NCI-H524 treated with DMSO at 0.1 percent for 48 hours (cell line): ENCODE measurements at regions not wholly inside any gene's neighbourhood (a gene's known extent, or its start where the extent isn't known, plus 50 kb on each side); places are given as distances from the start of the nearest gene placed in this dataset.
"Not testable (repeated sequence)": the region's sequence is repeated elsewhere in the genome, so short reads cannot be mapped to it uniquely, and the experiment has no call there.

Experiments
- DNase-seq: peaks from one replicate; lab custom pipeline; 2025; lab: John Stamatoyannopoulos, UW

DNA sequence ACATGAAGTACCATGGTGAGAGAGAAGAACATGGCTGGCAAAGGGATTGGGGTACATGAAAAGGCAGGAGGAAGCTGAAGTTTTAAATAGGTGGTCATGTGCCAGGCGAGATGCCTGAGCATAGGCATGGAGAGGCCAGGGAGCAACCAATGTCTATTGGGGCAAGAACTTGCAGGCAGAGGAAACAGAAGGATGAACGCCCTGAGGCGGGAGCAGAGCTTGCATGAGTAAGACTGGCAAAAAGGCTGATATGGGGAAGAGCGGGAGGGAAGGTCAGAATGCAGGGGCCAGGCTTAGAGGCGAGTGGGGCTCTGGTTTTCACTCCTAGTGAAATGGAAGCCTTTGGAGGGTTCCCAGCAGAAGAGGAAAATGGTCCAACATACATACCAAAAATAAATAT lies 52.5 kb upstream of the VSTM5 start:
- no peak for DNase-seq

DNA sequence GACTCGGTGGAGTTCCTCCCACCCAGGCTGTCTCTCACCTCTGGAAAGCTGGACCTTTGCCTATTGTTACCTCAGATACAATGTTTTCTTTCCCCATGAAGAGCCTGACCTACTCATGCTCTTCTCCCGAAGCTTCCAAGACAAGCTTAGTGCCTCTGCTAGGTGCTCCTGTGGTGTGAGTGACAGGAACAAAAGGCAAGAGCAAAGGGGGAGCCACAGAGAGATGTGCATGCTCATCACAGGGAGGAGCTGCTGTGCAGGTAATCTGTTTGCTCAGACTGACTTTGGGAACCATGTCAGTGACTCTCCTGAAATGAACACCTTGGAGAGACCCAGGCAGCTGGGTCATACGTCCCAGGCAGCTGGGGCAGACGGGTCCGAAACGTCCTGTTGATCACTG lies 53.6 kb upstream of the VSTM5 start:
- DNase-seq: no peak

DNA sequence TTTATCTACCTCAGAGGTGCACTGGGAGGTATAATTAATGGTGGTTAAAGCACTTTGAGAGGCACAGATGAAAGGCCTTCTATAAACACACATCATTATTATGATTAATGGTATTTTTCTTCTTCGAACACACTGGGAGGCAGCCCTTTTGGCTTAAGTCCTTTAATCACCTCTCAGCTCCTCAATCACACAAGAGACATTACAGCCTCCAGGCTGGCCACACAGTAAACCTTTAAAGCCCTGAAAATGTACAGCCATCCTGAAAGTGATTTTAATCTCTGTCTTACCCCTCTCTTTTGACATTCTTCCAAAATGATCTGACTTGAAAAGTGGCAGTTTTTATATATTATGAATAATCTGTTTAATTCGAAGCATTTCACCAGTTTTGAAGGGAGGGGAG lies 54.3 kb upstream of the VSTM5 start:
- DNase-seq: no peak

- no peak for DNase-seq
These were observed 55.0 kb upstream of the VSTM5 start for GRCh38 chr11:93905384-93905783.

GRCh38 chr11:93906486-93906885 lies 56.1 kb upstream of the VSTM5 start:
- no peak for DNase-seq

- no peak for DNase-seq
These were observed 57.5 kb upstream of the VSTM5 start for GRCh38 chr11:93907901-93908300.

DNA sequence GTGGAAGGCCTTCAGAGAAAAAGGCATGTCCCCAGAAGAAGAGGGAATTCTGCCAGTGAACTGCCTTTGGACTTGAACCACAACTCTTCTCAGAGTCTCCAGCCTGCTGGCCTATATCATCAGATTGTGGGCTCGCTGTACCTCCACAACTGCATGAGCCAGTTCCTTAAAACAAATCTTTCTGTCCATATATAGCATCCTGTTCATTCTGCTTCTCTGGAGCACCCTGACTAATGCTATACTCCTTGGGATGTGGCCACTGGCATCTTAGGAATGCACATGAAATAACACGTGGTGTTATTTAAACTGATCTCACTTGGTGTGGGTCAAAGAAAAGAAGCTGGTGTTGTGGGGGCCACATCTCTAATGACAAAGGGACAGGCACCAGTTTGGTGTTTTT lies 58.3 kb upstream of the VSTM5 start:
- no peak for DNase-seq

GRCh38 chr11:93917673-93918072 lies 67.3 kb upstream of the VSTM5 start:
- no peak for DNase-seq

- DNase-seq: peak; percentile 44
These were observed 71.5 kb upstream of the VSTM5 start for GRCh38 chr11:93921695-93922468.

GRCh38 chr11:93922830-93923229 lies 72.4 kb upstream of the VSTM5 start:
- DNase-seq: no peak

DNA sequence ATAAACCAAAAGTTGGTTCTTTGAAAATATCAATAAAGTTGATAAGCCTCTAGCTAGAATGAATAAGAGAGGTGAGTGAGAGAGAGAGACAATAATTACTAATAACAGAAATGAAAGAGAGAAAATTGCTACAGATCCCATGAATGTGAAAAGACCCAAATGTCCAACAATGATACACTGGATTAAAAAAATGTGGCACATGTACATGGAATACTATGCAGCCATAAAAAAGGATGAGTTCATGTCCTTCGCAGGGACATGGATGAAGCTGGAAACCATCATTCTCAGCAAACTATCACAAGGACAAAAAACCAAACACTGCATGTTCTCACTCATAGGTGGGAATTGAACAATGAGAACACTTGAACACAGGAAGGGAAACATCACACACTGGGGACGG lies 75.7 kb upstream of the VSTM5 start:
- DNase-seq: not testable (repeated sequence)

- no peak for DNase-seq
These were observed 79.0 kb upstream of the VSTM5 start for GRCh38 chr11:93929407-93929806.

- no peak for DNase-seq
These were observed 82.8 kb upstream of the VSTM5 start for GRCh38 chr11:93933230-93933629.

GRCh38 chr11:93935826-93936225 lies 85.3 kb upstream of the HEPHL1 start:
- no peak for DNase-seq

- DNase-seq: no peak
These were observed 84.7 kb upstream of the HEPHL1 start for GRCh38 chr11:93936460-93936859.

GRCh38 chr11:93939084-93939760 lies 81.9 kb upstream of the HEPHL1 start:
- DNase-seq: no peak

GRCh38 chr11:93940395-93940794 lies 80.8 kb upstream of the HEPHL1 start:
- no peak for DNase-seq

- DNase-seq: no peak
These were observed 79.0 kb upstream of the HEPHL1 start for GRCh38 chr11:93942176-93942575.

DNA sequence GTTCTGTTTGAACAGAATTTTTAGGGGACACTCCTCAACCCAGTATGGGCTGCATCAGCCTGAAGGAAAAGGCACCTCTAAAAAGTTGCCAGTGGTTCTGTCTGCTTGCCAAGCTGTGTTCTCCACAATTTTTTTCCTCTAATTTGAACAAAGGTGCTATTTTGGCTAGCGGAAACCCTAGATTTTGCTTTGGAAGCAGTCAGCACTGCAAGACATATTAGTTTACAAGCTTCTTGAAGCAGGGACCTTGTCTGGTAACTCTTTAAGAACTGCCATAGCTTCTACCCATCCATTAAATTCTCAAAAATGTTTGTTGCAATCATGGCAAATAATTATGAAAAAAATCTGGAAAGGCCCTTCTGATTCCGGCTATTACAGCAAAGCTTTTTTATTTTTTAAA lies 75.6 kb upstream of the HEPHL1 start:
- DNase-seq: no peak

- no peak for DNase-seq
These were observed 68.9 kb upstream of the HEPHL1 start for GRCh38 chr11:93952082-93952780.

DNA sequence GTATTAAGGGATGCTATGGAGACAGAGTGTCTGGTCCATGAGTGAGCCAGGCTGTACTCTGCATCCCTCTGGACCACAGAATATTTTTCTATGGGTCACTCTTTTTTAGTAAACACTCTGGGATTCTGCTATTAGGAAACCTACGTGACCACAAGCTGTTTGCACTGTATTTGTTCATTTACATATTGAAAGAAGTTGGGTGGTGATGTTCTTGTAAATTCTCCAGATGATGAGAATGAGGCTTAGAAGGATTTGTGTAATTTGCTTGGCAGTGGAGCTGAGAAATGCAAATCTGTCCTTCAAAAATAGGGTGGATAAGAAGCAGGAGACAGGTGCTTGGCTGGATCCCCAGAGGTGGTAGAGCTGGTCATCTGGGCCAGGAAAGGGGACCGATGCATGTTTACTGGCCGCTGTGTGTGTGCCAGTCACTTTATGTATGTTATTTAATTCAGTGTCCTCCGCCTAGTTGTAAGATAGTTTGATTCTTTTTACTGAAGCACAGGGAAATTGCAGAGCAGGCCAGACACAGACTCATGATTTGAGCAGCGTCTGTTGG lies 63.7 kb upstream of the HEPHL1 start:
- no peak for DNase-seq

GRCh38 chr11:93958991-93959390 lies 62.2 kb upstream of the HEPHL1 start:
- no peak for DNase-seq

DNA sequence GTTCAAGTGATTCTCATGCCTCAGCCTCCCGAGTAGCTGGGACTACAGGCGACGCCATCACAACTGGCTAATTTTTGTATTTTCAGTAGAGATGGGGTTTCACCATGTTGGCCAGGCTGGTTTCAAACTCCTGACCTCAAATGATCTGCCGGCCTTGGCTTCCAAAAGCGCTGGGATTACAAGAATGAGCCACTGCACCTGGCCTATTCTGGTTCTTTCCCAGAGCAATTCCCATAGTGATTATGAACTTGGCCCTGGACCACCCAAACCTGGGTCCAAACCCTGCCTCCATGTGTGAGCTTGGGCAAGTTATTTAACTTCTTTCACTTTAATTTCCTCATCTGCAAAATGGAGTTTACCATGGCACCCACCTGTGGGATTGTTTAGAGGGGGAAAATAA lies 61.5 kb upstream of the HEPHL1 start:
- DNase-seq: no peak
